GM12874 (cell line): ENCODE measurements at regions not wholly inside any gene's neighbourhood (a gene's known extent, or its start where the extent isn't known, plus 50 kb on each side); places are given as distances from the start of the nearest gene placed in this dataset.

ENCODE experiments used
- CTCF ChIP-seq: IDR thresholded peaks from 2 replicates; pipeline ENCODE4 v1.5.1; 2011; ENCODE audit warnings: low read depth, mild to moderate bottlenecking, control low read depth, low read length, moderate library complexity; ENCODE audit not compliant: insufficient read depth

- TF ChIP-seq CTCF: no peak
These were observed 674.3 kb downstream of the INHBA start for GRCh38 chr7:41028580-41028979.

DNA sequence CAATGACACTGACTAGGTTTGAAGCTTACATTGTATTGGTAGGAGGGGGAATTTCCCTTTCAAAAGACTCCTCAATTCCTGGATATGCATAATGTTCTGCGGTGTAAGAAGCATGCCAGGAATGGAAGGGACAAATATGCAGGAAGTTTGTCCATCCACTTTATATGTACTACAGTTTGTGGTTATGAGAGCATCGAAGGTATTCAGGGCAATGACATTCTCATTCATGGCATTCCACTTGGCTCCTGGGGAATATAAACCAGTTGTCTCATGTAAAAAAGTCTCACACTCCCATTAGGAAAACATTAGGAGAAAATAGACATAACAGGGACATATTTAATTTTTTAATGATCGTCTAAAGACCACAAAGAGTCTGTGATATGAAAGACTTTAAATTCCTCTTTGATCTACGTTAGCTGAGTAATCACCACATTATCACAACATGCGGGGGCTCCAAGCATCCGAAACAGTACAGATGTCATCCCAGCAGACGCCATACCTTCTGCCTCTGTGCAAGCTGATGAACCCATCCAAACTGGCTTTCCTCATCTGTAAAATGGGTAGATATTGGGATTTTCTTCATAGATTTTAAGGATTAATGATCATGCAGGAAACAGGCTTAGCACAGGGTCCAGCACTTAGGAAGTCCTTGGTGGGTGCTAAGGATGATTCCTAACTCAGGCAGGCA is 675.3 kb downstream of the INHBA start:
- no peak for TF ChIP-seq CTCF

- TF ChIP-seq CTCF: no peak
These were observed 678.8 kb downstream of the INHBA start for GRCh38 chr7:41024126-41024525.

- no peak for TF ChIP-seq CTCF
These were observed 682.8 kb downstream of the INHBA start for GRCh38 chr7:41020056-41020455.

DNA sequence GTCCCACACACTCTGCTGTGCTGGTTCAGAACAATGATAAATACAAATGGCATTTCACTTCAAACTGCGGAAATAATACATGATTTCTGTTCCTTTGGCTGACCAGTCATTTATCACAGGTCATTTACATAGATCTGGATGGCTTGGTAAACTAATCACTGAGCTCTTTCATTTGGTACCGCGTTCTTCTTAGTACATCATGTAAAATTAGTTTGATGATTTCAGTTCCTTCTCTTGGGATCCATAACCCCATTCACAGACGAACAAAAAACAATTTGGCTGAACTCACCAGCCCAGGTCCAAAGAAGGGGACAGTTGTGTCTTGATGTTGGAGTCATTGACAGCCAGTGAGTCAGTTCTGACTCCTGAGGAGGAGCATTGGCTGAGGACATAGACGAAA is 689.8 kb downstream of the INHBA start:
- no peak for TF ChIP-seq CTCF

- no peak for TF ChIP-seq CTCF
These were observed 690.8 kb downstream of the INHBA start for GRCh38 chr7:41012041-41012440.

GRCh38 chr7:41010967-41011366 is 691.9 kb downstream of the INHBA start:
- TF ChIP-seq CTCF: no peak
